ENCODE measurements at regions not wholly inside any gene's neighbourhood (a gene's known extent, or its start where the extent isn't known, plus 50 kb on each side); places are given as distances from the start of the nearest gene placed in this dataset.

DNA sequence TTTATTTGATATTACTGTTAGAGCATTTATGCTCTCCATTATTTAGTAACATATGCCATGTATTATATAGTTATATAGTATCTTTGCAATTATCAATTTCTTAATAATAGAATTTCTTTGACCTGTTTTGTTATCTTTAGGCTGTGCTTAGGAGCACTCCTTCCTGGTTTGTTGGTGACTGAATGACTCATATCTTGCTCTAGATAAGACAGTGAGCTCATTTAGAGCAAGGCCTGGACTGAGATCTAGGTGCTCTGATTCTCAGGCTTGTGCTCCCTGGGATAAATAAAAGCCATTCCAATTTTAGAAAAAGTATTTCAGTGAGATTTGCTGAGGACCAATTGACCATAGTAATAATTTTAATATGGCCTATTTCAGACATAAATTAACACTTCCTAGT, 951.2 kb downstream of the FLRT2 start:
- in situ Hi-C loops (cut with HindIII; ENCODE audit: extremely low pct_ligation_motif_present, low pct_unique_long_range_greater_than_20kb) (no loop called here), intact Hi-C loops (cut with micrococcal nuclease; ENCODE audit: unreplicated experiment) (no loop called here)
- Histone ChIP-seq H2AFZ (ENCODE audit: low read length) (no peak overlapping the region), H4K20me1 (ENCODE audit: insufficient read depth, low read length) (no peaks in the 10 kb centered on the region), H3K4me1 (ENCODE audit: insufficient read depth, low read length) (no peaks in the 10 kb centered on the region), H3K9me3 (ENCODE audit: low read length) (no peaks in the 10 kb centered on the region), H3K27ac (ENCODE audit: extremely low read length, insufficient read depth, low read length) (no peak overlapping the region), H3K36me3 (replicated peaks in 1 of 2; ENCODE audit: control insufficient read depth in 1 of 2, insufficient read depth in 2 of 2, low read length in 2 of 2) (no peaks in the 10 kb centered on the region), H3K79me2 (ENCODE audit: insufficient read depth, low read length) (no peaks in the 10 kb centered on the region), H3K4me3 (replicated peaks in 1 of 3; ENCODE audit: insufficient read depth in 1 of 3, low read depth in 2 of 3, low read length in 3 of 3) (no peak overlapping the region), H3K9ac (ENCODE audit: insufficient read depth, low read depth, low read length) (no peak overlapping the region), H3K4me2 (ENCODE audit: low read depth, low read length) (no peak overlapping the region), H3K27me3 (ENCODE audit: control insufficient read depth in 1 of 2, insufficient read depth in 2 of 2, low read length in 2 of 2) (no peaks in the 10 kb centered on the region)
- no peak for DNase-seq (ENCODE audit: low spot score)
- BruUV-seq (replicated peaks): no TSS peak
- ChIA-PET POLR2A (no interaction called here), CTCF (ENCODE audit: low intra/inter-chr PET ratio, low total read pairs) (no interaction called here)
- TF ChIP-seq ZNF569 (CRISPR knock-in tag; IDR thresholded peaks at IDR 0.05; ENCODE audit: borderline replicate concordance) (no peak), ZNF263 (CRISPR knock-in tag; IDR thresholded peaks at IDR 0.05) (peak; percentile 62; the same call in 1 of the 2 replicates), FOSL2 (CRISPR knock-in tag; IDR thresholded peaks at IDR 0.05) (0 out of 2 replicates have a peak, but pooled peaks have one; percentile 17), TRIM24 (CRISPR knock-in tag; IDR thresholded peaks at IDR 0.05) (no peak), TEAD2 (CRISPR knock-in tag; IDR thresholded peaks at IDR 0.05) (no peak)
- no peak for ATAC-seq
- no peak for FAIRE-seq

DNA sequence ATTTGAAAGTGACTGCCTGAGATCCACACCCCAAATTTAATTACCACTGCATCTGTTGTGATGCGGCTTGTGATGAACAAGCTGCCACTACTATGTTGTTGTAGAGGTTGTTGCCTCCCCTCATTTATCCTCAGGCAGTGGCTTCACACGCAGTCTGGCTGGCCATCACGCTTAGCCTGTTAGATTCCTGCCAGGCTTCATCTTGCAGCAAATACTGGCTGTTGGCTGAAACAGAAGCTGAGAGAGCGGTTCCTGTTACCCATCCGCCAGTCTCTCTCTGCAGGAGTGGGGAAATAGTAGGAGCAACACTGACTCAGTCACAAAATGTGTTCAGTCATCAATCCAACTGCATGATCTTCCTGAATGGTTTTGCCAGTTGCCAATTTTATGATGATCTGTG, 934.4 kb downstream of the FLRT2 start:
- no peak overlapping the region for H3K9ac ChIP-seq (ENCODE audit: insufficient read depth, low read depth, low read length)
- H3K27me3 ChIP-seq (ENCODE audit: control insufficient read depth in 1 of 2, insufficient read depth in 2 of 2, low read length in 2 of 2): peaks cover 0 to 3% of the 10 kb centered on the region in 2 experiments; a peak in 1 of 5 replicates
- H3K4me1 ChIP-seq (ENCODE audit: insufficient read depth, low read length): no peaks in the 10 kb centered on the region
- intact Hi-C loops (cut with micrococcal nuclease; ENCODE audit: unreplicated experiment) (no loop called here), in situ Hi-C loops (cut with HindIII; ENCODE audit: extremely low pct_ligation_motif_present, low pct_unique_long_range_greater_than_20kb) (loop anchor here (10.0 kb wide), 1 partner anchor 440 kb away; no protein-coding TSS in a partner anchor)
- no peak overlapping the region for H3K4me3 ChIP-seq (replicated peaks in 1 of 3; ENCODE audit: insufficient read depth in 1 of 3, low read depth in 2 of 3, low read length in 3 of 3)
- POLR2A ChIA-PET: no interaction called here
- no peaks in the 10 kb centered on the region for H3K79me2 ChIP-seq (ENCODE audit: insufficient read depth, low read length)
- DNase-seq (ENCODE audit: low spot score): no peak
- no peak overlapping the region for H3K27ac ChIP-seq (ENCODE audit: extremely low read length, insufficient read depth, low read length)
- H4K20me1 ChIP-seq (ENCODE audit: insufficient read depth, low read length): no peaks in the 10 kb centered on the region
- CTCF ChIA-PET (ENCODE audit: low intra/inter-chr PET ratio, low total read pairs): no interaction called here
- H3K36me3 ChIP-seq (replicated peaks in 1 of 2; ENCODE audit: control insufficient read depth in 1 of 2, insufficient read depth in 2 of 2, low read length in 2 of 2): no peaks in the 10 kb centered on the region
- ATAC-seq: no peak
- no peak overlapping the region for H3K4me2 ChIP-seq (ENCODE audit: low read depth, low read length)
- FAIRE-seq: no peak
- no peaks in the 10 kb centered on the region for H3K9me3 ChIP-seq (ENCODE audit: low read length)
- no peak overlapping the region for H2AFZ ChIP-seq (ENCODE audit: low read length)
- WGBS (ENCODE audit: low lambda C conversion rate): no CpG with 5 or more reads among the region's 5 CpGs
- BruUV-seq (replicated peaks): no TSS peak
- no peak for TF ChIP-seq ZNF430 (CRISPR knock-in tag; IDR thresholded peaks at IDR 0.05)
- TF ChIP-seq RBM39 (IDR thresholded peaks at IDR 0.05; ENCODE audit: low read depth, low read length, poor library complexity, severe bottlenecking): no peak
- TF ChIP-seq ZNF263 (CRISPR knock-in tag; IDR thresholded peaks at IDR 0.05): no peak
- TF ChIP-seq ZNF891 (CRISPR knock-in tag; IDR thresholded peaks at IDR 0.05): no peak
- TF ChIP-seq SMAD9 (CRISPR knock-in tag; IDR thresholded peaks at IDR 0.05): no peak
- TF ChIP-seq, protein P1, sequence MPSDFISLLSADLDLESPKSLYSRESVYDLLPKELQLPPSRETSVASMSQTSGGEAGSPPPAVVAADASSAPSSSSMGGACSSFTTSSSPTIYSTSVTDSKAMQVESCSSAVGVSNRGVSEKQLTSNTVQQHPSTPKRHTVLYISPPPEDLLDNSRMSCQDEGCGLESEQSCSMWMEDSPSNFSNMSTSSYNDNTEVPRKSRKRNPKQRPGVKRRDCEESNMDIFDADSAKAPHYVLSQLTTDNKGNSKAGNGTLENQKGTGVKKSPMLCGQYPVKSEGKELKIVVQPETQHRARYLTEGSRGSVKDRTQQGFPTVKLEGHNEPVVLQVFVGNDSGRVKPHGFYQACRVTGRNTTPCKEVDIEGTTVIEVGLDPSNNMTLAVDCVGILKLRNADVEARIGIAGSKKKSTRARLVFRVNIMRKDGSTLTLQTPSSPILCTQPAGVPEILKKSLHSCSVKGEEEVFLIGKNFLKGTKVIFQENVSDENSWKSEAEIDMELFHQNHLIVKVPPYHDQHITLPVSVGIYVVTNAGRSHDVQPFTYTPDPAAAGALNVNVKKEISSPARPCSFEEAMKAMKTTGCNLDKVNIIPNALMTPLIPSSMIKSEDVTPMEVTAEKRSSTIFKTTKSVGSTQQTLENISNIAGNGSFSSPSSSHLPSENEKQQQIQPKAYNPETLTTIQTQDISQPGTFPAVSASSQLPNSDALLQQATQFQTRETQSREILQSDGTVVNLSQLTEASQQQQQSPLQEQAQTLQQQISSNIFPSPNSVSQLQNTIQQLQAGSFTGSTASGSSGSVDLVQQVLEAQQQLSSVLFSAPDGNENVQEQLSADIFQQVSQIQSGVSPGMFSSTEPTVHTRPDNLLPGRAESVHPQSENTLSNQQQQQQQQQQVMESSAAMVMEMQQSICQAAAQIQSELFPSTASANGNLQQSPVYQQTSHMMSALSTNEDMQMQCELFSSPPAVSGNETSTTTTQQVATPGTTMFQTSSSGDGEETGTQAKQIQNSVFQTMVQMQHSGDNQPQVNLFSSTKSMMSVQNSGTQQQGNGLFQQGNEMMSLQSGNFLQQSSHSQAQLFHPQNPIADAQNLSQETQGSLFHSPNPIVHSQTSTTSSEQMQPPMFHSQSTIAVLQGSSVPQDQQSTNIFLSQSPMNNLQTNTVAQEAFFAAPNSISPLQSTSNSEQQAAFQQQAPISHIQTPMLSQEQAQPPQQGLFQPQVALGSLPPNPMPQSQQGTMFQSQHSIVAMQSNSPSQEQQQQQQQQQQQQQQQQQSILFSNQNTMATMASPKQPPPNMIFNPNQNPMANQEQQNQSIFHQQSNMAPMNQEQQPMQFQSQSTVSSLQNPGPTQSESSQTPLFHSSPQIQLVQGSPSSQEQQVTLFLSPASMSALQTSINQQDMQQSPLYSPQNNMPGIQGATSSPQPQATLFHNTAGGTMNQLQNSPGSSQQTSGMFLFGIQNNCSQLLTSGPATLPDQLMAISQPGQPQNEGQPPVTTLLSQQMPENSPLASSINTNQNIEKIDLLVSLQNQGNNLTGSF (CRISPR knock-in tag; IDR thresholded peaks at IDR 0.05): no peak
- no peak for TF ChIP-seq ZNF670 (CRISPR knock-in tag; IDR thresholded peaks at IDR 0.05; ENCODE audit: borderline replicate concordance)
- TF ChIP-seq, protein P2, sequence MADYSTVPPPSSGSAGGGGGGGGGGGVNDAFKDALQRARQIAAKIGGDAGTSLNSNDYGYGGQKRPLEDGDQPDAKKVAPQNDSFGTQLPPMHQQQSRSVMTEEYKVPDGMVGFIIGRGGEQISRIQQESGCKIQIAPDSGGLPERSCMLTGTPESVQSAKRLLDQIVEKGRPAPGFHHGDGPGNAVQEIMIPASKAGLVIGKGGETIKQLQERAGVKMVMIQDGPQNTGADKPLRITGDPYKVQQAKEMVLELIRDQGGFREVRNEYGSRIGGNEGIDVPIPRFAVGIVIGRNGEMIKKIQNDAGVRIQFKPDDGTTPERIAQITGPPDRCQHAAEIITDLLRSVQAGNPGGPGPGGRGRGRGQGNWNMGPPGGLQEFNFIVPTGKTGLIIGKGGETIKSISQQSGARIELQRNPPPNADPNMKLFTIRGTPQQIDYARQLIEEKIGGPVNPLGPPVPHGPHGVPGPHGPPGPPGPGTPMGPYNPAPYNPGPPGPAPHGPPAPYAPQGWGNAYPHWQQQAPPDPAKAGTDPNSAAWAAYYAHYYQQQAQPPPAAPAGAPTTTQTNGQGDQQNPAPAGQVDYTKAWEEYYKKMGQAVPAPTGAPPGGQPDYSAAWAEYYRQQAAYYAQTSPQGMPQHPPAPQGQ (CRISPR knock-in tag; IDR thresholded peaks at IDR 0.05; ENCODE audit: borderline replicate concordance): no peak
